IPS-20b (cell line): ENCODE measurements at regions not wholly inside any gene's neighbourhood (a gene's known extent, or its start where the extent isn't known, plus 50 kb on each side); places are given as distances from the start of the nearest gene placed in this dataset.
"Not testable (repeated sequence)": the region's sequence is repeated elsewhere in the genome, so short reads cannot be mapped to it uniquely, and the experiment has no call there.

ENCODE experiments used
- H3K27ac ChIP-seq: one replicate; pipeline ENCODE4 v1.5.1; 2013; ENCODE audit warnings: low read length
- H3K27me3 ChIP-seq: 2 replicates; pipeline ENCODE4 v1.6.1; 2013; ENCODE audit warnings: mild to moderate bottlenecking, low read length, inconsistent platforms; ENCODE audit not compliant: insufficient read depth
- H3K36me3 ChIP-seq: 2 replicates; pipeline ENCODE4 v1.6.1; 2013; ENCODE audit warnings: low read depth, mild to moderate bottlenecking, inconsistent platforms, low read length, moderate library complexity; ENCODE audit not compliant: insufficient read depth
- H3K4me1 ChIP-seq: 2 replicates; pipeline ENCODE4 v1.6.1; 2013; ENCODE audit warnings: mild to moderate bottlenecking, control low read depth, inconsistent platforms, low read length, moderate library complexity; ENCODE audit not compliant: insufficient read depth
- H3K4me3 ChIP-seq: 2 replicates; pipeline ENCODE4 v1.5.1; 2013; ENCODE audit warnings: mild to moderate bottlenecking, low read length, inconsistent platforms
- H3K9ac ChIP-seq: 2 replicates; pipeline ENCODE4 v1.6.1; 2013; ENCODE audit warnings: low read depth, mild to moderate bottlenecking, inconsistent platforms, low read length, moderate library complexity
- H3K9me3 ChIP-seq: 2 replicates; pipeline ENCODE4 v1.6.1; 2013; ENCODE audit warnings: mild to moderate bottlenecking, low read depth, low read length, inconsistent platforms; ENCODE audit not compliant: insufficient read depth

GRCh38 chr2:226456144-226456543, 343.5 kb downstream of the IRS1 start:
- H3K4me3 ChIP-seq, H3K9ac ChIP-seq, H3K36me3 ChIP-seq, H3K27ac ChIP-seq, H3K27me3 ChIP-seq, H3K4me1 ChIP-seq: not testable (repeated sequence)
- H3K9me3 ChIP-seq, result peaks cover 10% of the 10 kb centered on the region; the same call in 1 of the 2 replicates

DNA sequence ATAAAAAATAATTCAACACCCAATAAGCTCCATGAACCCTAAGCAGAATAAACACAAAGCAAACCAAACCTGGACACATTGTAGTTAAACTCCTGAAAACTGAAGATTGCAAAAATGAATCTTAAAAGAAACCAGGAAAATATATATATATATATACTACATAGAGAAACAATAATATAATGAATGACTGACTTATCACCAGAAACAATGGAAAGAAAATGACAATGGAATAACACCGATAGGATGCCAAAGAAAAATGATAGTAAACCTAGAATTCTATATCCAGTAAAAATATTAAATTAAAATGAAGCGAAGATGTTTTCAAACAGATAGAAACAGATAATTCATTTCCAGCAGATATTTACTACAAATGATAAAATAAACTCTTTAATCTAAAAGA, 346.9 kb downstream of the IRS1 start:
- H3K4me1 ChIP-seq, result no peaks in the 10 kb centered on the region
- H3K9me3 ChIP-seq, result peaks cover 10% of the 10 kb centered on the region; the same call in 1 of the 2 replicates
- H3K9ac ChIP-seq, result no peak overlapping the region
- no peak overlapping the region for H3K27ac ChIP-seq
- no peaks in the 10 kb centered on the region for H3K36me3 ChIP-seq
- no peaks in the 10 kb centered on the region for H3K27me3 ChIP-seq
- no peak overlapping the region for H3K4me3 ChIP-seq

DNA sequence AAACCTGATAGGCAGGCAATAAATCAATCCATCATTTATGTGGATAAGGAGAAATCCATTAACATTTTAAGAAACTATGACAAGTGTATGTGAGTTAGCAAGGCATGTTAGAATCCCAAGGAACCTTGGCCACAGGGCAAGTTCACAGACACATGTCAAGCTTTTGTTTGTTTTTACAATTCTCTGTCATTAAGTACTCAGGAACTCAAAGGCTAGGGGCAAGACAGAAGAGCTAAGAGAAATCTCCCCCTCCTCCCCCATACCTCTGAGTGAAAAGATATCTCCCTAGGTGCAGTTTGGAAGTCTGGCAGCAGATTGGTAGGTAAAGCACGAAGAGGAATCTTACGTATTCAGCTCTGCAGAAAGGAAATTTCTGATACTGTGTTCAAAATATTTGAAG, 348.1 kb downstream of the IRS1 start:
- Histone ChIP-seq H3K36me3 (no peaks in the 10 kb centered on the region), H3K9ac (no peak overlapping the region), H3K27ac (no peak overlapping the region), H3K27me3 (no peaks in the 10 kb centered on the region), H3K4me3 (no peak overlapping the region), H3K4me1 (no peaks in the 10 kb centered on the region), H3K9me3 (peaks cover 10% of the 10 kb centered on the region; the same call in 1 of the 2 replicates)

DNA sequence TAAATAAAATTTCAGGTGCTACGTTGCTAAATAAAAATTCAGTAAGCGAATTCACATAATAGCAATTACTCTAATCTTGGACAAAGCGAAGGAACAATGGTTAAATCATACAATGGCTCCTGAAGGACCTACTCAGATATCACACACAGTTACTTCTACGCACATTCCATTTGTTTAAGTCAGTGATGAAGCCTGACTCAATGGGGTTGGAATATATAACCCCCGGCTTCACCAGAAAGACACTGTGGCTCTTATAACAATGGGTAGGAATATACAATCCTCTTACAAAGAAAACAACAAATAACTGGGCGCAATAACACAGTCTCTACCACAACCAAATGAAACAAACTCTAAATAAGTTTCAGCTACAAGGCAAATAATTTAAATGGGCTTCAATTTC, 349.5 kb downstream of the IRS1 start:
- Histone ChIP-seq H3K4me3 (no peak overlapping the region), H3K9ac (no peak overlapping the region), H3K36me3 (no peaks in the 10 kb centered on the region), H3K4me1 (no peaks in the 10 kb centered on the region), H3K27me3 (no peaks in the 10 kb centered on the region), H3K27ac (no peak overlapping the region), H3K9me3 (peaks cover 10% of the 10 kb centered on the region; the same call in 1 of the 2 replicates)

DNA sequence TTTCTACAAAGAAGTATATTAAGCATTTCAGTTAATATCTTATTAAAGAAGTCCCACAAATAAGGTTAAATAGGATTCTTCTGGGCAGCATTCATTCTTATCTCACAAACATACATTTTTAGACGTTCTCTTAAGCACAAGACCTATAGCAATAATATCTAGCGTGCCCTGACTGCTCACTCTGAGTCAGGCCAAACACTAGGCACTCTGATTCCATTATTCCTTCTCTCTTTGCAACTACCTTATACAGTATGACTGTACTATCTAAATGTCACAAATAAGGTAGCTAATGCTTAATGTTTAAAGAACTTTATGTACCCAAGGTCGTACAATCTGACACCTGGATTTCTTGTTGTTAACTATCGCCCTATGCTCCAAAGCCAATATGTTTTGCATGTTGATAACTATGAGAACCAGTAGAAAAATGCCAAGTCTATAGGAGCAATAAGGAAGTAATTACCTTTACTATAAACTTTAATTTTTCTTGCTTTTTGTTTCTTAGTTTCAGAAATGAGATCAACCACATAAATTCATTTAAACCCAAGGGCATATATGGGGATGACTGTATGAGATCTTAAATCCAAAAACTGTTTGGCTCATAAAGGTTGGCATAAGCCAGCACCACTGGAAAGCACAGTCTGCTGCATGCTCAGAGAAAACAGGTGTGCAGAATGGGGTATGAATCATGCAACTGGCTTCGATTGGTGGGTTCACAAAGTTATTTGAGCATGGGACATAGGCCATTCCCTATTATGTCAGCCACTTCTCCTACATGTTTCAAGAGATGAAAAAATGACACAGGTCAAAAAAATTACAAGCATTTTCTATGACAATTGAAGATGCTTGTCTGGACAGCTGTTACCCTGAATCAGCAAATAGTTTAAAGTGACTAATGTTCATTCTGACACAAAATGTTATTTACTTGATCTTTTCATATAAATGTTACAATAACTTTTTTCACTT, 352.0 kb downstream of the IRS1 start:
- Histone ChIP-seq H3K4me1 (no peaks in the 10 kb centered on the region), H3K36me3 (no peaks in the 10 kb centered on the region), H3K9me3 (peaks cover 4% of the 10 kb centered on the region; the same call in 1 of the 2 replicates), H3K27ac (no peak overlapping the region), H3K9ac (no peak overlapping the region), H3K4me3 (no peak overlapping the region), H3K27me3 (no peaks in the 10 kb centered on the region)

DNA sequence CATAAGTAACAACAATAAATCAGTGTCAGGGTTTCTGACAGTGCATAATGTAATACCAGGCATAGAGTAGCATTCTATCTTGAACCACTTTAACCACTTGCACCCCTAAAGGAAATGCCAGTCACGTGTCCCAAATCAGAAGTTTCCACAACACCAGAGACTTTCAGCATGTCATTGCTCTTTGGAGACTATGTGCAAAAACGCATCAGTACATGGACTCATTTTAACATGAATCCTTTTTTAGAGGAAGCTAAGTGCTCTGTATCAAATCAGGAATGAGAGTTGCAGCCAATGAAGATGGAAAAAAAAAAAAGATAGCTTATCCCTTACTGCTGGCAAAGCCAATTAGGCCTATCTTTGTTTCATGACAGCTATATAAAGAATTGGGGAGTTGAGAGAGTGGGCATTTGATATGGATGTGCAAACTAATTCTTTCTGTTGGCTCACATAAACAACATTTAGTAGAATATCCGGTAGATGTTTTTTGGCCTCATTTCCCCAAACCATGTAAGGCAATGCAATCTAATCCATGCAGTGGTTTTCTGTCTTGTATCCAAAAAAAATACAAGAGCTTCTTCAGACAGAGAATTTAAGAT, 353.1 kb downstream of the IRS1 start:
- Histone ChIP-seq H3K4me1 (peaks cover 5% of the 10 kb centered on the region), H3K27me3 (no peaks in the 10 kb centered on the region), H3K9me3 (no peaks in the 10 kb centered on the region), H3K9ac (no peak overlapping the region), H3K4me3 (no peak overlapping the region), H3K36me3 (no peaks in the 10 kb centered on the region), H3K27ac (no peak overlapping the region)

DNA sequence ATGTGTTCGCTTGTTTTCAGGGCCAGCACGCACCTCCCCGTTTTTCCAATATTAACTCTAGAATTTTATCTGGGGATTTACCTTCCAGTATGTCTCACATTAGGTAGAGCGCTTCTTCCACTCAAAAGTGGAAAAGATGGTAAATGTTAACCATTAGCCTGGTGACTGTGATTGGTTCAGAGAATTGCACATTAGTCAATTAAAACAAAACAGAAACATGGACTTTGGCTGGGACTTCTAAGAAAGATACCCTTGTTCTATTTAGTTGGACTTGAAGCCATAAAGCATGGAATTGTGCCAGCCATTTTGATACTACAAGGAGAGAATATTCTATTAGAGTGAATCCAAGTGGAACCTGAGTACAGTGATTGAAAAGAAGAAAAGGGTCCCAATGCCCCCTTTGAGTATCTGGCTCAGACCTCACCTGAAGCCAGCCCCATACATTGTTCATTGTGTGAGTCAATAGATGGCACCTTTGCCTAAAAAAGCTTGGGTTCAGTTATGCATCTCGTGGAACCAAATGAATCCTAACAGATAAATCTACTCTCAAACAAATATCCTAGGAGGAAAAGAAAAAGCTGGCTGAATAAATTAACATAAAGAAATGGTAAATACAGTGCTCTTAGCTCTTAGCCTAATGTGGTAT, 354.3 kb downstream of the IRS1 start:
- no peaks in the 10 kb centered on the region for H3K9me3 ChIP-seq
- H3K4me1 ChIP-seq, result peaks cover 5% of the 10 kb centered on the region
- no peak overlapping the region for H3K27ac ChIP-seq
- no peak overlapping the region for H3K9ac ChIP-seq
- H3K4me3 ChIP-seq, result no peak overlapping the region
- H3K36me3 ChIP-seq, result no peaks in the 10 kb centered on the region
- H3K27me3 ChIP-seq, result no peaks in the 10 kb centered on the region

DNA sequence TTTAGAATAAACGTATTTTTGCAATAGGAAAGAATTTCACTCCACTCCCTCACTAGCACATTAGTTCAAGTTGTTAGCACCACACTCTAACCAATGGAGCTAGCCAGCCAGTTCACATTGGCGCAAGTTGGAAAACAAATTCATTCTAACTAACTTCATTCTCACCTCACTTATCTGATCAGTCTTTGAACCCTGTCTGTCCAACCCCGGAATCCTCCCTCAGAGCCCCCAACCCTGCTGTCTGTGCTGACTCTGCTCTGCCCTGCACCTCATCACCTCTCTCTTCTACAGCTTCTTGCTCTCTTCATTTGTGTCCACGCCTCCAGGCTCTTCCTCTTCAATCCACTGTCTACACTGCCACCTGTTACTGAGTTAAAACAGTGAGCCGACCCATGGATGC, 356.5 kb downstream of the IRS1 start:
- H3K4me1 ChIP-seq, result peaks cover 5% of the 10 kb centered on the region

GRCh38 chr2:226440127-226440918, 359.3 kb downstream of the IRS1 start:
- Histone ChIP-seq H3K9me3 (no peaks in the 10 kb centered on the region), H3K27ac (no peak overlapping the region), H3K4me3 (no peak overlapping the region), H3K36me3 (no peaks in the 10 kb centered on the region), H3K4me1 (peaks cover 5% of the 10 kb centered on the region), H3K9ac (no peak overlapping the region), H3K27me3 (no peaks in the 10 kb centered on the region)

More for the DNA sequence above, 356.5 kb downstream of the IRS1 start:
- no peaks in the 10 kb centered on the region for H3K9me3 ChIP-seq
- H3K9ac ChIP-seq, result no peak overlapping the region
- no peak overlapping the region for H3K4me3 ChIP-seq
- H3K36me3 ChIP-seq, result no peaks in the 10 kb centered on the region
- no peaks in the 10 kb centered on the region for H3K27me3 ChIP-seq
- H3K27ac ChIP-seq, result no peak overlapping the region

- Histone ChIP-seq H3K9ac (no peak overlapping the region), H3K4me3 (no peak overlapping the region), H3K27me3 (no peaks in the 10 kb centered on the region), H3K27ac (no peak overlapping the region), H3K9me3 (no peaks in the 10 kb centered on the region), H3K4me1 (peaks cover 10% of the 10 kb centered on the region), H3K36me3 (no peaks in the 10 kb centered on the region)
These were observed 360.3 kb downstream of the IRS1 start for GRCh38 chr2:226439337-226439736.

DNA sequence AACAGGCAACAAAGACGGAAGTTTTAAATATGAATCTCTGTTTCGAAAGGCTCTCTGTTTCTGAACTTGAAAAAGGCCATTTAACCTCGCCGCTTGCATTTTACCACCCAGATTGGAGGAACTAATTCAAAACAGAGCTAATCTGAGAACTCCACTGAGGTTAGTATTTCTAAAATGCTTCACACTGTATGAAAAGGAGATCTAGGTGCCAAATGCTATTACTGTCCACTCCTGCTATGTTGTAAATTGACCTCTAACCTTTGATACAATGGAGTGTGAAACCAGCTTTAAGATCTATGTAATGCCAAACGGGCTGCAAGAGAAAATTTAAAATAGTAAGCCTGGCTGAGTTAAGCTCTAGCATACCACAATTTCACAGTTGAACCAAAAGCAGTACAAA, 364.5 kb downstream of the IRS1 start:
- peaks cover 12% of the 10 kb centered on the region for H3K4me1 ChIP-seq
- no peak overlapping the region for H3K9ac ChIP-seq
- no peak overlapping the region for H3K27ac ChIP-seq
- H3K27me3 ChIP-seq, result no peaks in the 10 kb centered on the region
- H3K9me3 ChIP-seq, result no peaks in the 10 kb centered on the region
- H3K4me3 ChIP-seq, result no peak overlapping the region
- H3K36me3 ChIP-seq, result no peaks in the 10 kb centered on the region
